ENCODE measurements at regions not wholly inside any gene's neighbourhood (a gene's known extent, or its start where the extent isn't known, plus 50 kb on each side); places are given as distances from the start of the nearest gene placed in this dataset.

GRCh38 chr2:146038014-146038413, 1518.1 kb upstream of the ZEB2 start:
- ATAC-seq = no peak

GRCh38 chr2:146037334-146037870, 1517.5 kb upstream of the ZEB2 start:
- no peak for TF ChIP-seq ZNF565 (CRISPR knock-in tag; conservative IDR thresholded peaks at IDR 0.05; ENCODE audit: low read depth)
- no peak for TF ChIP-seq TCF4 (CRISPR knock-in tag; IDR thresholded peaks at IDR 0.05; ENCODE audit: borderline replicate concordance)
- TF ChIP-seq GLIS3 (CRISPR knock-in tag; IDR thresholded peaks at IDR 0.05) = no peak
- no peak for TF ChIP-seq RARB (CRISPR knock-in tag; IDR thresholded peaks at IDR 0.05)
- no peak for TF ChIP-seq ZFP30 (CRISPR knock-in tag; IDR thresholded peaks at IDR 0.05)
- ATAC-seq = no peak

More at GRCh38 chr2:146038014-146038413, 1518.1 kb upstream of the ZEB2 start:
- no peak for TF ChIP-seq ZNF8 (CRISPR knock-in tag; IDR thresholded peaks at IDR 0.05)
- TF ChIP-seq POU6F1 (CRISPR knock-in tag; IDR thresholded peaks at IDR 0.05; ENCODE audit: borderline replicate concordance, low read depth) = no peak
- no peak for TF ChIP-seq ZC3H10 (CRISPR knock-in tag; IDR thresholded peaks at IDR 0.05)
- TF ChIP-seq RARB (CRISPR knock-in tag; IDR thresholded peaks at IDR 0.05) = no peak
- no peak for TF ChIP-seq CSDC2 (CRISPR knock-in tag; IDR thresholded peaks at IDR 0.05)
- no peak for TF ChIP-seq TSHZ2 (CRISPR knock-in tag; IDR thresholded peaks at IDR 0.05)
- no peak for TF ChIP-seq ESRRG (CRISPR knock-in tag; IDR thresholded peaks at IDR 0.05)
- no peak for TF ChIP-seq ZNF565 (CRISPR knock-in tag; conservative IDR thresholded peaks at IDR 0.05; ENCODE audit: low read depth)
- no peak for TF ChIP-seq CSRNP3 (CRISPR knock-in tag; IDR thresholded peaks at IDR 0.05)
- TF ChIP-seq TCF4 (CRISPR knock-in tag; IDR thresholded peaks at IDR 0.05; ENCODE audit: borderline replicate concordance) = no peak
- TF ChIP-seq PPARA (CRISPR knock-in tag; IDR thresholded peaks at IDR 0.05; ENCODE audit: borderline replicate concordance) = no peak
- TF ChIP-seq ZFP3 (CRISPR knock-in tag; IDR thresholded peaks at IDR 0.05) = no peak
- TF ChIP-seq GLIS3 (CRISPR knock-in tag; IDR thresholded peaks at IDR 0.05) = no peak
- no peak for TF ChIP-seq ZFP30 (CRISPR knock-in tag; IDR thresholded peaks at IDR 0.05)
- TF ChIP-seq SNAI2 (CRISPR knock-in tag; IDR thresholded peaks at IDR 0.05) = no peak
- TF ChIP-seq TOX (CRISPR knock-in tag; IDR thresholded peaks at IDR 0.05; ENCODE audit: borderline replicate concordance) = no peak
- TF ChIP-seq ISL1 (CRISPR knock-in tag; IDR thresholded peaks at IDR 0.05) = no peak
- no peak for TF ChIP-seq ZNF70 (CRISPR knock-in tag; IDR thresholded peaks at IDR 0.05)
- TF ChIP-seq OSR1 (CRISPR knock-in tag; IDR thresholded peaks at IDR 0.05) = no peak
- TF ChIP-seq ARNTL (CRISPR knock-in tag; IDR thresholded peaks at IDR 0.05; ENCODE audit: borderline replicate concordance, low read depth) = no peak

GRCh38 chr2:146031158-146031557, 1511.2 kb upstream of the ZEB2 start:
- TF ChIP-seq ZNF565 (CRISPR knock-in tag; conservative IDR thresholded peaks at IDR 0.05; ENCODE audit: low read depth) (no peak), ZNF8 (CRISPR knock-in tag; IDR thresholded peaks at IDR 0.05) (no peak), CSRNP3 (CRISPR knock-in tag; IDR thresholded peaks at IDR 0.05) (no peak), BACH2 (CRISPR knock-in tag; IDR thresholded peaks at IDR 0.05; ENCODE audit: borderline replicate concordance) (no peak), ZFP3 (CRISPR knock-in tag; IDR thresholded peaks at IDR 0.05) (no peak), ISL1 (CRISPR knock-in tag; IDR thresholded peaks at IDR 0.05) (no peak), ESRRG (CRISPR knock-in tag; IDR thresholded peaks at IDR 0.05) (no peak), GLIS3 (CRISPR knock-in tag; IDR thresholded peaks at IDR 0.05) (no peak), ZC3H10 (CRISPR knock-in tag; IDR thresholded peaks at IDR 0.05) (no peak), PPARA (CRISPR knock-in tag; IDR thresholded peaks at IDR 0.05; ENCODE audit: borderline replicate concordance) (no peak), PATZ1 (CRISPR knock-in tag; IDR thresholded peaks at IDR 0.05; ENCODE audit: borderline replicate concordance) (no peak), OSR1 (CRISPR knock-in tag; IDR thresholded peaks at IDR 0.05) (no peak), ZNF70 (CRISPR knock-in tag; IDR thresholded peaks at IDR 0.05) (no peak), RARB (CRISPR knock-in tag; IDR thresholded peaks at IDR 0.05) (no peak), CSDC2 (CRISPR knock-in tag; IDR thresholded peaks at IDR 0.05) (no peak), ARNTL (CRISPR knock-in tag; IDR thresholded peaks at IDR 0.05; ENCODE audit: borderline replicate concordance, low read depth) (no peak), SNAI2 (CRISPR knock-in tag; IDR thresholded peaks at IDR 0.05) (no peak), TSHZ2 (CRISPR knock-in tag; IDR thresholded peaks at IDR 0.05) (no peak)
- no peak for ATAC-seq
